PFSK-1 (cell line): ENCODE measurements at regions not wholly inside any gene's neighbourhood (a gene's known extent, or its start where the extent isn't known, plus 50 kb on each side); places are given as distances from the start of the nearest gene placed in this dataset.

Source experiments
- FOXP2 ChIP-seq: optimal IDR thresholded peaks from 2 replicates; pipeline ENCODE3; 2011; ENCODE audit warnings: borderline replicate concordance, control low read depth, inconsistent platforms; ENCODE audit not compliant: insufficient read depth; ENCODE audit errors: extremely low read length, extremely low read depth
- POLR2AphosphoS5 ChIP-seq: IDR thresholded peaks from 2 replicates; pipeline ENCODE4 v1.6.1; 2012; ENCODE audit warnings: low read depth, mild to moderate bottlenecking, control low read depth, low read length, moderate library complexity
- REST ChIP-seq, 2 experiments: IDR thresholded peaks; 2 replicates each; pipeline versions ENCODE4 v1.6.1 to v1.8.0; 2011 to 2012; ENCODE audit warnings: low read depth in 2 of 2, low read length in 2 of 2, control low read depth in 1 of 2, inconsistent platforms in 1 of 2, mild to moderate bottlenecking in 1 of 2, moderate library complexity in 1 of 2; ENCODE audit not compliant: insufficient read depth in 1 of 2
- SIN3A ChIP-seq: IDR thresholded peaks from 2 replicates; pipeline ENCODE4 v1.6.1; 2012; ENCODE audit warnings: mild to moderate bottlenecking, low read length, moderate library complexity, borderline replicate concordance; ENCODE audit not compliant: insufficient read depth
- TAF1 ChIP-seq: IDR thresholded peaks from 2 replicates; pipeline ENCODE4 v1.6.1; 2012; ENCODE audit warnings: low read length, control low read depth, borderline replicate concordance; ENCODE audit not compliant: insufficient read depth

GRCh38 chr12:114847441-114848035 lies 163.6 kb upstream of the TBX3 start:
- TF ChIP-seq SIN3A = no peak
- no peak for TF ChIP-seq REST (IDR thresholded peaks at IDR 0.05; ENCODE audit: insufficient read depth in 1 of 2, low read depth in 2 of 2, low read length in 2 of 2)
- no peak for TF ChIP-seq POLR2AphosphoS5
- no peak for TF ChIP-seq FOXP2
- no peak for TF ChIP-seq TAF1

- TF ChIP-seq POLR2AphosphoS5 = no peak
- TF ChIP-seq TAF1 = no peak
- no peak for TF ChIP-seq FOXP2
- no peak for TF ChIP-seq REST (IDR thresholded peaks at IDR 0.05; ENCODE audit: insufficient read depth in 1 of 2, low read depth in 2 of 2, low read length in 2 of 2)
- TF ChIP-seq SIN3A = no peak
Observed at GRCh38 chr12:114846771-114847170, 162.8 kb upstream of the TBX3 start.

- TF ChIP-seq FOXP2 (no peak), POLR2AphosphoS5 (no peak), SIN3A (no peak), TAF1 (no peak), REST (IDR thresholded peaks at IDR 0.05; ENCODE audit: insufficient read depth in 1 of 2, low read depth in 2 of 2, low read length in 2 of 2) (no peak)
Observed at GRCh38 chr12:114841557-114842251, 157.7 kb upstream of the TBX3 start.

GRCh38 chr12:114838480-114838879 lies 154.5 kb upstream of the TBX3 start:
- TF ChIP-seq TAF1 = no peak
- TF ChIP-seq FOXP2 = no peak
- TF ChIP-seq POLR2AphosphoS5 = no peak
- TF ChIP-seq SIN3A = no peak
- no peak for TF ChIP-seq REST (IDR thresholded peaks at IDR 0.05; ENCODE audit: insufficient read depth in 1 of 2, low read depth in 2 of 2, low read length in 2 of 2)

- TF ChIP-seq FOXP2 (no peak), POLR2AphosphoS5 (no peak), REST (IDR thresholded peaks at IDR 0.05; ENCODE audit: insufficient read depth in 1 of 2, low read depth in 2 of 2, low read length in 2 of 2) (no peak), TAF1 (no peak), SIN3A (no peak)
Observed at GRCh38 chr12:114836609-114837008, 152.6 kb upstream of the TBX3 start.
